H1 (cell line): ENCODE measurements at regions not wholly inside any gene's neighbourhood (a gene's known extent, or its start where the extent isn't known, plus 50 kb on each side); places are given as distances from the start of the nearest gene placed in this dataset.

Source experiments
- CTCF ChIA-PET: fragments of 300-600 bp; sonication (Branson Sonifier 250); formaldehyde crosslinking; loops from one replicate; lab custom pipeline; 2021; ENCODE audit not compliant: partially characterized antibody; lab: Charles Lee
- POLR2A ChIA-PET: fragments of 300-600 bp; sonication (Branson Sonifier 250); formaldehyde crosslinking; loops from one replicate; lab custom pipeline; 2021; ENCODE audit warnings: inconsistent platforms; ENCODE audit not compliant: partially characterized antibody; lab: Charles Lee
- DNase-seq, 2 experiments: peaks; one replicate each; pipeline versions ENCODE4 v3.0.0 to v3.0.0-alpha.2; 2010 to 2022; ENCODE audit warnings: low spot score in 2 of 2, low read depth in 1 of 2, mixed read lengths in 1 of 2
- FAIRE-seq: peaks from 2 replicates; lab custom pipeline; 2011; peaks lifted over from hg19 to GRCh38; lab: Jason Lieb, UNC
- H2AFZ ChIP-seq: 2 replicates; pipeline ENCODE4 v1.8.1; 2012; ENCODE audit warnings: low read length, inconsistent platforms
- H2AK5ac ChIP-seq: 2 replicates; pipeline ENCODE4 v1.6.1; 2013; ENCODE audit warnings: low read depth, low read length
- H2BK120ac ChIP-seq: replicated peaks from 2 replicates; pipeline ENCODE3; 2013; ENCODE audit warnings: low read depth, low read length, inconsistent platforms
- H2BK12ac ChIP-seq: 2 replicates; pipeline ENCODE4 v1.6.1; 2013; ENCODE audit warnings: low read depth, low read length
- H2BK15ac ChIP-seq: 2 replicates; pipeline ENCODE4 v1.6.1; 2013; ENCODE audit warnings: low read length
- H2BK20ac ChIP-seq: 2 replicates; pipeline ENCODE4 v1.6.1; 2013; ENCODE audit warnings: low read length
- H2BK5ac ChIP-seq: 2 replicates; pipeline ENCODE4 v1.6.1; 2013; ENCODE audit warnings: low read depth, low read length
- H3K14ac ChIP-seq: 2 replicates; pipeline ENCODE4 v1.6.1; 2013; ENCODE audit warnings: inconsistent platforms; ENCODE audit not compliant: insufficient read length
- H3K18ac ChIP-seq: 2 replicates; pipeline ENCODE4 v1.6.1; 2013; ENCODE audit warnings: low read length; ENCODE audit errors: extremely low read depth
- H3K23ac ChIP-seq: 2 replicates; pipeline ENCODE4 v1.6.1; 2013; ENCODE audit warnings: inconsistent platforms; ENCODE audit not compliant: insufficient read length
- H3K23me2 ChIP-seq: 2 replicates; pipeline ENCODE4 v1.6.1; 2013; ENCODE audit warnings: low read depth, low read length
- H3K27ac ChIP-seq: 2 replicates; pipeline ENCODE4 v1.6.1; 2011; ENCODE audit warnings: low read depth, low read length, inconsistent platforms
- H3K27me3 ChIP-seq, 4 experiments: replicated peaks in 1 of 4; 1 replicate in 1 of 4; 2 replicates in 3 of 4; pipeline versions ENCODE4 v1.6.1 to v1.8.1; 2011 to 2013; ENCODE audit warnings: low read length in 3 of 4, mild to moderate bottlenecking in 3 of 4, inconsistent platforms in 2 of 4, mixed read lengths in 2 of 4, moderate library complexity in 1 of 4; ENCODE audit not compliant: control insufficient read depth in 3 of 4, insufficient read depth in 3 of 4; ENCODE audit errors: extremely low read depth in 1 of 4
- H3K36me3 ChIP-seq, 4 experiments: 2 replicates each; pipeline versions ENCODE4 v1.6.1 to v1.8.1; 2011 to 2013; ENCODE audit warnings: mild to moderate bottlenecking in 4 of 4, low read length in 3 of 4, moderate library complexity in 2 of 4, control low read depth in 1 of 4, inconsistent platforms in 1 of 4; ENCODE audit not compliant: insufficient read depth in 4 of 4, control insufficient read depth in 2 of 4
- H3K4ac ChIP-seq: replicated peaks from 2 replicates; pipeline ENCODE3; 2013; ENCODE audit warnings: low read length, low read depth, mixed read lengths, inconsistent platforms; ENCODE audit not compliant: insufficient read length
- H3K4me1 ChIP-seq, 4 experiments: replicated peaks in 1 of 4; 1 replicate in 1 of 4; 2 replicates in 3 of 4; pipeline versions ENCODE4 v1.6.1 to v1.8.1; 2011 to 2013; ENCODE audit warnings: low read length in 3 of 4, inconsistent platforms in 2 of 4, mixed read lengths in 1 of 4; ENCODE audit not compliant: insufficient read depth in 4 of 4, control insufficient read depth in 3 of 4
- H3K4me2 ChIP-seq, 2 experiments: 2 replicates each; pipeline versions ENCODE4 v1.6.1 to v1.8.1; 2011 to 2013; ENCODE audit warnings: low read depth in 2 of 2, low read length in 2 of 2, control low read depth in 1 of 2, inconsistent platforms in 1 of 2, mild to moderate bottlenecking in 1 of 2; ENCODE audit not compliant: insufficient read depth in 1 of 2
- H3K4me3 ChIP-seq, 4 experiments: fragments of 200-600, 300-600 bp in 1 of 4; sonication (generic), shearing (Covaris generic), sonication (Bioruptor Twin) in 1 of 4; 2 replicates each; pipeline versions ENCODE4 v1.5.1 to v1.8.1; 2011 to 2016; ENCODE audit warnings: low read length in 4 of 4, low read depth in 3 of 4, control low read depth in 2 of 4, inconsistent platforms in 2 of 4, mild to moderate bottlenecking in 2 of 4, mixed read lengths in 1 of 4, moderate library complexity in 1 of 4; ENCODE audit not compliant: insufficient read depth in 2 of 4; ENCODE audit errors: extremely low read depth in 1 of 4
- H3K56ac ChIP-seq: replicated peaks from 2 replicates; pipeline ENCODE3; 2013; ENCODE audit warnings: low read depth, mild to moderate bottlenecking, mixed read lengths, low read length, inconsistent platforms; ENCODE audit not compliant: insufficient read length
- H3K79me1 ChIP-seq: 2 replicates; pipeline ENCODE4 v1.6.1; 2013; ENCODE audit warnings: low read depth, low read length, control low read depth
- H3K79me2 ChIP-seq, 2 experiments: 2 replicates each; pipeline versions ENCODE4 v1.6.1 to v1.8.1; 2012 to 2013; ENCODE audit warnings: low read length in 2 of 2, mild to moderate bottlenecking in 2 of 2, inconsistent platforms in 1 of 2; ENCODE audit not compliant: insufficient read depth in 2 of 2, control insufficient read depth in 1 of 2
- H3K9ac ChIP-seq, 4 experiments: replicated peaks in 1 of 4; 1 replicate in 1 of 4; 2 replicates in 3 of 4; pipeline versions ENCODE4 v1.6.1 to v1.8.1; 2011 to 2013; ENCODE audit warnings: low read depth in 3 of 4, low read length in 3 of 4, control low read depth in 2 of 4, mild to moderate bottlenecking in 2 of 4, moderate library complexity in 2 of 4, inconsistent platforms in 1 of 4; ENCODE audit errors: extremely low read depth in 1 of 4
- H3K9me3 ChIP-seq, 2 experiments: 2 replicates each; pipeline versions ENCODE4 v1.6.1 to v1.8.1; 2012 to 2013; ENCODE audit warnings: mild to moderate bottlenecking in 2 of 2, moderate library complexity in 2 of 2, control low read depth in 1 of 2, inconsistent platforms in 1 of 2, low read depth in 1 of 2, low read length in 1 of 2, mixed read lengths in 1 of 2; ENCODE audit not compliant: insufficient read depth in 2 of 2
- H4K20me1 ChIP-seq, 2 experiments: replicated peaks in 1 of 2; 2 replicates each; pipeline versions ENCODE3 to v1.8.1; 2011 to 2013; ENCODE audit warnings: inconsistent platforms in 2 of 2, low read length in 2 of 2, mild to moderate bottlenecking in 1 of 2; ENCODE audit not compliant: insufficient read depth in 2 of 2, control insufficient read depth in 1 of 2
- H4K5ac ChIP-seq: 2 replicates; pipeline ENCODE4 v1.6.1; 2013; ENCODE audit warnings: low read length, low read depth, mixed read lengths, inconsistent platforms; ENCODE audit not compliant: insufficient read length
- H4K8ac ChIP-seq: 2 replicates; pipeline ENCODE4 v1.8.0; 2013; ENCODE audit warnings: mild to moderate bottlenecking, moderate library complexity, low read length, inconsistent platforms; ENCODE audit not compliant: insufficient read depth; ENCODE audit errors: extremely low read depth
- H4K91ac ChIP-seq: replicated peaks from 2 replicates; pipeline ENCODE3; 2013; ENCODE audit warnings: low read length, mixed read lengths, inconsistent platforms; ENCODE audit not compliant: insufficient read length
- ASH2L ChIP-seq: fragments of 200-600, 300-600 bp; sonication (generic); IDR thresholded peaks from one replicate; pipeline ENCODE4 v1.7.1; 2017; ENCODE audit warnings: low read length
- CBX8 ChIP-seq: fragments of 300-800, 300-1000 bp; sonication (generic); IDR thresholded peaks from 2 replicates; pipeline ENCODE4 v1.7.1; 2016; ENCODE audit warnings: low read depth, low read length, borderline replicate concordance
- SIRT6 ChIP-seq: IDR thresholded peaks from one replicate; pipeline ENCODE4 v1.7.1; 2012; ENCODE audit warnings: low read length, inconsistent platforms
- SIX5 ChIP-seq: IDR thresholded peaks from 2 replicates; pipeline ENCODE4 v1.6.1; 2011; ENCODE audit warnings: mild to moderate bottlenecking, low read depth, low read length

DNA sequence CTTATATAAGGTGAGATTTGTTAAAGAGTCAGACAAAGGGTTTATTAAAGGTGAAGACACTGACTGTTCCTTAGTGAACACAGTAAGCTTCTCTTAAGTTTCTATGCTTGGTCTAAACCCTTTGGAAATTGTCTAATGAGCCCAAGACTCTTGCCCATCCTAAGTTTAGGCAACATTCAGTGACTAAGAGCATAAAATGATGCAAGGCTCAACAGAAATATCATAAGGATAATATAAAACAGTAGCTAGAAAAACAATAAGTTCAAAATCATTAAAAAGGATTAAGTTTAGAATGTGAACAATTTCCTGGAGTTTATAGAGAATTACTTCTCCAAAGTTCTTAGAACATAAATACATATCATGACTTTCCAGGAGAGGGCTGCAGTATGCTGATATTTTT lies 108.9 kb upstream of the PDC start:
- Histone ChIP-seq H3K4ac (no peak overlapping the region), H3K4me2 (no peak overlapping the region), H2BK15ac (no peak overlapping the region), H3K27ac (no peak overlapping the region), H3K14ac (no peak overlapping the region), H2AFZ (no peak overlapping the region), H3K36me3 (no peaks in the 10 kb centered on the region), H2BK120ac (no peak overlapping the region), H2AK5ac (no peak overlapping the region), H3K23me2 (no peaks in the 10 kb centered on the region), H3K79me1 (no peaks in the 10 kb centered on the region), H4K20me1 (no peaks in the 10 kb centered on the region), H4K91ac (no peak overlapping the region), H3K56ac (no peak overlapping the region), H3K79me2 (no peaks in the 10 kb centered on the region), H3K4me3 (no peak overlapping the region), H2BK20ac (no peak overlapping the region), H3K9me3 (no peaks in the 10 kb centered on the region), H2BK12ac (no peak overlapping the region), H4K5ac (no peak overlapping the region), H3K9ac (no peak overlapping the region), H4K8ac (no peak overlapping the region), H2BK5ac (no peak overlapping the region), H3K4me1 (no peaks in the 10 kb centered on the region), H3K18ac (no peak overlapping the region), H3K23ac (no peak overlapping the region), H3K27me3 (no peaks in the 10 kb centered on the region)
- CTCF ChIA-PET = interaction anchor here (0.7 kb wide), 1 partner anchor 9 kb away, joined by 4 read pairs; no protein-coding TSS in a partner anchor
- DNase-seq (no peak), FAIRE-seq (no peak)
- POLR2A ChIA-PET = no interaction called here
- no peak for TF ChIP-seq SIX5
- no peak for TF ChIP-seq CBX8
- no peak for TF ChIP-seq ASH2L
- no peak for TF ChIP-seq SIRT6
